IPS DF 6.9 (cell line): ENCODE measurements at regions not wholly inside any gene's neighbourhood (a gene's known extent, or its start where the extent isn't known, plus 50 kb on each side); places are given as distances from the start of the nearest gene placed in this dataset.

ENCODE experiments used
- DNase-seq: peaks from one replicate; pipeline ENCODE4 v3.0.0-alpha.2; 2013; ENCODE audit warnings: low read depth, low spot score
- H3K27ac ChIP-seq: one replicate; pipeline ENCODE4 v1.5.1; 2013; ENCODE audit warnings: low read length, control low read depth
- H3K27me3 ChIP-seq: 2 replicates; pipeline ENCODE4 v1.6.1; 2013; ENCODE audit warnings: mild to moderate bottlenecking, low read length; ENCODE audit not compliant: control insufficient read depth, insufficient read depth
- H3K36me3 ChIP-seq: 2 replicates; pipeline ENCODE4 v1.6.1; 2013; ENCODE audit warnings: low read length; ENCODE audit not compliant: control insufficient read depth, insufficient read depth
- H3K4me1 ChIP-seq: 2 replicates; pipeline ENCODE4 v1.6.1; 2013; ENCODE audit warnings: low read length; ENCODE audit not compliant: control insufficient read depth, insufficient read depth
- H3K4me3 ChIP-seq: 2 replicates; pipeline ENCODE4 v1.5.1; 2013; ENCODE audit warnings: mild to moderate bottlenecking, low read length
- H3K9me3 ChIP-seq: 2 replicates; pipeline ENCODE4 v1.6.1; 2013; ENCODE audit warnings: low read length, inconsistent platforms; ENCODE audit not compliant: control insufficient read depth, insufficient read depth
- WGBS: extraction: QIAGEN DNeasy Blood & Tissue Kit; methylation state at CpG from one replicate; pipeline ENCODE4 v1.1.7; 2013; ENCODE audit warnings: mixed read lengths, missing lambda C conversion rate; ENCODE audit not compliant: insufficient read length, insufficient coverage; 5-methylcytosine and 5-hydroxymethylcytosine counted together

DNA sequence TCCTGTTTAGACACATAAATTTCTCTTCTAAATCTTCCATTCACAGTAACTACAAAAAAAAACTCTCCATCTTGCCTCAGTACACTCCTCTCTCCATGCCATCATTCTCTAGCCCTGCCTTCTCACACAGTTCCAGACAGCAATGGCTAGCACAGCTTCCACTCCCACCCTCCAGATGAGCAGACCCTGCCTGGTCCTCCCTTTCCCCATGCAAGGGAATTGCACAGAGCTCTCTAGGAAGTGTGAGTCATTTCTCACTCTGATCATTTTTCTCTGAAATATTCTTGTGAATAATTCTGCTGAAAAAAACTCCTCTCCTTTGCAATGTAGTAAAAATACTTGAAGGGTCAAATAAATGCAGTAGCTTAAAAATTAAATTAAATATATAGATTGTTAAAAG lies 170.6 kb downstream of the BMP4 start:
- no peak overlapping the region for H3K4me3 ChIP-seq
- H3K36me3 ChIP-seq: no peaks in the 10 kb centered on the region
- DNase-seq: no peak
- H3K27me3 ChIP-seq: no peaks in the 10 kb centered on the region
- no peaks in the 10 kb centered on the region for H3K9me3 ChIP-seq
- H3K4me1 ChIP-seq: no peaks in the 10 kb centered on the region
- no peak overlapping the region for H3K27ac ChIP-seq

DNA sequence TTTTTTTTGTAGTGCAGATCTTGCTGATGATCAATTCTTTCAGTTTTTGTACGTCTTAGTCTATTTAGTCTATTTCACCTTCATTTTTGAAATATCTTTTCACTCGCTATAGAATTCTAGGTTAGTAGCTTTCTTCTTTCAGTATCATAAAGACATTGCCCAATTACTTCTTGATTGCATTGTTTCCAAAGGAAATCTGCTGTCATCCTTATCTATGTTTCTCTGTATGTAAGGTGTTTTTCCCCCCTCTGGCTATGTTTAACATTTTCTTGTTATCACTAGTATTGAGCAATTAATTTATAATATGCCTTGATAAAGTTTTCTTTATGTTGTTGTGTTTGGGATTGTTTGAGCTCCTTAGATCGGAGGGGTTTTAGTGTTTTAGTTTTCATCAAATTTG lies 171.9 kb downstream of the BMP4 start:
- WGBS: 100% methylated on average over 1 of the region's 3 CpGs
- Histone ChIP-seq H3K27me3 (no peaks in the 10 kb centered on the region), H3K27ac (no peak overlapping the region), H3K36me3 (no peaks in the 10 kb centered on the region), H3K9me3 (no peaks in the 10 kb centered on the region), H3K4me3 (no peak overlapping the region), H3K4me1 (no peaks in the 10 kb centered on the region)
- DNase-seq: no peak

DNA sequence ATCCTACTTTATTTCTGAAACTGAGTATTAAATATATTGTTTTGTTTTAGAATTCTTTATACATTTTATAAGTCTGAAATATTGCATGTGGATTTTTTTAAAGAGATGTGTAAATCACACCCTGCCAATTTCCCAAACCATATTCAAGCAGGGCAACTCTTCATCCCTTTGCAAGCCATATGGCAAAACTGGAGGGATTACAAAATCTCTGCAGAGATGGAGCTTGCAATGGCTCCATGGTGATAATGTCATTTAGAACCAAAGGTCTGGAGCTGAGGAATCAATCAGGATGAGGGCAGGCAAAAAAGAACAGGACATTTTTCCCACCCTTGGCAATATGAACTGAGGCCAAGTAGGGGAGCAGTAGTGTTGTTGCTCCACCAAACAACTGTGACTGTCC lies 173.4 kb downstream of the BMP4 start:
- H3K27me3 ChIP-seq: no peaks in the 10 kb centered on the region
- H3K27ac ChIP-seq: no peak overlapping the region
- H3K4me3 ChIP-seq: no peak overlapping the region
- no peaks in the 10 kb centered on the region for H3K36me3 ChIP-seq
- no peaks in the 10 kb centered on the region for H3K4me1 ChIP-seq
- no peaks in the 10 kb centered on the region for H3K9me3 ChIP-seq
- DNase-seq: no peak

DNA sequence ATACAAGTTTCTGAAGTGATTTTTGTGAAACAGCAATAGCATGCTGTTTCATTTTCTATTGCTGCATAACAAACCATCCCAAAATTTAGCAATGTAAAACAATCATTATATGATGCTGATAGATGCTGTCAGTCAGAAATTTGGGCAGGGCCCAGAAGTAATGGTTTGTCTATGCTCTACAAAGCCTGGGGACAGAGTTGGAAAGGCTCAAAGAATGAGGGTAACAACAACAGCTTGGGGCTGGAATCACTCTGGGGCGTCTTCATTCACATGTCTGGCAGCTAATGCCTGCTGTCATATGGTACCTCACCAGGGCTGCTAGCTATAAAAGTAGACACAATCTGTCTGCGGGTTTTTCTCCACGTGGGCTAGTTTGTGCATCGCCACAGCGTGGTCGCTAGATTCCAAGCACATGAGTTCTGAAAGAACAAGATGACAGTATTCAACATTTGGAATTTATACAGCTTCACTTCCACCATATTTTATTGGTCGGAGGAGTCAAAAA lies 176.5 kb downstream of the BMP4 start:
- Histone ChIP-seq H3K27ac (no peak overlapping the region), H3K4me1 (no peaks in the 10 kb centered on the region), H3K27me3 (no peaks in the 10 kb centered on the region), H3K9me3 (no peaks in the 10 kb centered on the region), H3K36me3 (no peaks in the 10 kb centered on the region), H3K4me3 (no peak overlapping the region)
- no CpG with 5 or more reads among the region's 7 CpGs for WGBS
- no peak for DNase-seq

DNA sequence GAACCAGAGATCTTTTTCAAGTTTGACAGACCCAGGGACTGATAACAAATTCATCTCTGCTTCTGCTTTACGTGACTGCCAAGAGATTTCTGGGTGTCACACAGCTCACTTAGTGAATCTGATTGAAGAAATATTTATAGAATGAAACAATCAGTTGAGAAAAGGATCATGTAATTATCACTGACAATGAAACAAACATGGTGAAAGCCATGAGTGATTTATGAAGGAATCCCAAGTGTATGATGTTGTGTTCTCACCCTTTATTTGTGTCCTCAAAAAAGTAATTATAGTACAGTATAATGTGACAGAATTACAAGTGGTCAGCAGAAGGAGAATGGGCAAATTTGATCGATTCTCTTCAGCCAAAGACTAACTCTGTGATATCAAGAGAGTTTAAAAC lies 177.3 kb downstream of the BMP4 start:
- no peaks in the 10 kb centered on the region for H3K4me1 ChIP-seq
- no peaks in the 10 kb centered on the region for H3K9me3 ChIP-seq
- H3K27me3 ChIP-seq: no peaks in the 10 kb centered on the region
- H3K36me3 ChIP-seq: no peaks in the 10 kb centered on the region
- H3K4me3 ChIP-seq: no peak overlapping the region
- WGBS: no CpG with 5 or more reads among the region's 2 CpGs
- no peak overlapping the region for H3K27ac ChIP-seq
- no peak for DNase-seq

DNA sequence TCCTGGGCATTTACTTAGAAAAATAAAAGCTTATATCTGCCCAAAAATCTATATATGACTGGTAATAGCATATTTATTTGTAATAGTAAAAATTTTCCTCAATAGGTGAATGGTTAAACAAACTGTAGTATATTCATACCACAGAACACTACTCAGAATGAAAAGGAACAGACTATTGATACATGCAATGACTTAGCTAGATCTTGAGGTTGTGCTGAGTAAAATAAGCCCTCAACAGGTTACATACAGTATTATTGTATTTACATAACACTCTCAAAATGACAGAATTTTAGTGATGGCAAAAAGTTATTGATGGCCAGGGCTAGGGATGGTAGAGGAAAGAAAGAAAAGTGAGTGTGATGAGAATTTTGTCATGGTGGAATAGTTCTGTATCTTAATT lies 178.4 kb downstream of the BMP4 start:
- H3K27me3 ChIP-seq: no peaks in the 10 kb centered on the region
- no peak overlapping the region for H3K4me3 ChIP-seq
- H3K4me1 ChIP-seq: no peaks in the 10 kb centered on the region
- H3K36me3 ChIP-seq: no peaks in the 10 kb centered on the region
- DNase-seq: no peak
- no peaks in the 10 kb centered on the region for H3K9me3 ChIP-seq
- no peak overlapping the region for H3K27ac ChIP-seq

DNA sequence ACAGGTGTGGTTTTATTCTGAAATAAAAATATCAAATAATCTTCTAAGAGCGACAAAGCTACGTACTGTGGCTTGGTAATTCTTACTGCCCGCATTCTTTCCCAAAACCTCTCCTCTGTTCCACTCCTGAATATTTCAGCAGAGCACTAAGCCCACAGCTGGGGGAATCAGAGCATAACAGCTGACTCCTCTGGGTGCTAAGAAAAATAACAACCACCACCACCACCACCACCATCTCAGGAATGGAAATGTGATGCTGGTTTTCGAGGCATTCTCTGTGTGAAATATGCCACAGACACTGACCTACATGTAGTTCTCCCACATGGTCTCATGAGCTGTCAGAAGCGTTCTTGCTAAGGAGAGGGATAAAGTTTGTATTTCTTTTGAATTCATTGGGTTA lies 183.7 kb downstream of the BMP4 start:
- Histone ChIP-seq H3K27ac (no peak overlapping the region), H3K36me3 (no peaks in the 10 kb centered on the region), H3K27me3 (no peaks in the 10 kb centered on the region), H3K4me1 (no peaks in the 10 kb centered on the region), H3K4me3 (no peak overlapping the region), H3K9me3 (no peaks in the 10 kb centered on the region)
- WGBS: no CpG with 5 or more reads among the region's 5 CpGs
- no peak for DNase-seq

DNA sequence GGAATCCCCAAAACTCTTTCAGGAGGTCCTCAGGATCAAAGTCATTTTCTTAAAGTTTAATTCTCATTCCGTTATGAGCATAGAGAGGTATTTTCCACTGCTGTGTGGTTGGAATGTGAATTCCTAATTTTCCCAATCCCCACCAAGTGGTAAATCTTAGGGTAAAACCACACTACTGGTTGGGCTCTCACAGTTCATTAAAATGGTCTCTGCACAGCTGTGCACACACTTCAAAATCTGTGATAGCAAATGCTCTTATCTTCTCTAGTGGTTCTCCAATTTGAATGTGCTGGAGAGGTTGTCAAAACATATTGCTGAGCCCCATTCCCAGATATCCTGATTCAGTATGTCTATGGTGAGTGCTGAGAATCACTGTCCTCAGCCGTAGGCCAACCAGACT lies 189.1 kb downstream of the BMP4 start:
- Histone ChIP-seq H3K36me3 (no peaks in the 10 kb centered on the region), H3K27me3 (no peaks in the 10 kb centered on the region), H3K4me3 (no peak overlapping the region), H3K9me3 (no peaks in the 10 kb centered on the region), H3K27ac (no peak overlapping the region), H3K4me1 (no peaks in the 10 kb centered on the region)
- WGBS: no CpG with 5 or more reads among the region's 2 CpGs
- DNase-seq: no peak

DNA sequence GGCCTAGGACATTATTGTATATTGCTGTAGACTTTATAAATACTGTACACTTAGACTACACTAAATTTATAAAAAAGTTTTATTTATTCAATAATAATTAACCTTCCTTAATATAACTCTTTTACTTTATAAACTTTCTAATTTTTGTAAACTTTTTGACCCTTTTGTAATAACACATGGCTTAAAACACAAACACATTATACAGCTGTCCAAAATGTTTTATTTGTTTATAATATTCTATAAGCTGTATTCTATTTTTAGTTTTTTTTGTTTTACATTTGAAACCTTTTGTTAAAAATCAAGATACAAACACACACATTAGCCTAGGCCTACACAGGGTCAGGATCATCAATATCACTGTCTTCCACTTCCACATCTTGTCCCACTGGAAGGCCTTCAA lies 190.0 kb downstream of the BMP4 start:
- no peak overlapping the region for H3K4me3 ChIP-seq
- no peak for DNase-seq

DNA sequence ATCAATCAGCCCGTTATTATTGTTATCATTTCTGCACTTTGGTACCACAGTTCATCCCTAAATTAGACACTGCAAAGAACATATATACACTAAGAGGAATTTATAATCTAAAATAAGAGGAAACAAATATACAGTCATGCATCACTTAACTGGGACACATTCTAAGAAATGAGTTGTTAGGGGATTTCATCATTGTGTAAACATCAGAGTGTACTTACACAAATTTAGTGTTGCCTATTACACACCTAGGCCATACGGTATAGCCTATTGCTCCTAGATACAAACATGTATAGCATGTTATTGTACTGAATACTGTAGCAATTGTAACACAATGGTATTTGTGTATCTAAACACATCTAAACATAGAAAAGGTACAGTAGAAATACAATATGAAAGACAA lies 190.5 kb downstream of the BMP4 start:
- Histone ChIP-seq H3K4me1 (no peaks in the 10 kb centered on the region), H3K9me3 (no peaks in the 10 kb centered on the region), H3K27me3 (no peaks in the 10 kb centered on the region), H3K36me3 (no peaks in the 10 kb centered on the region), H3K27ac (no peak overlapping the region), H3K4me3 (no peak overlapping the region)
- WGBS: no CpG with 5 or more reads among the region's 2 CpGs
- no peak for DNase-seq

More for the DNA sequence above, 190.0 kb downstream of the BMP4 start:
- no peaks in the 10 kb centered on the region for H3K9me3 ChIP-seq
- H3K4me1 ChIP-seq: no peaks in the 10 kb centered on the region
- no peak overlapping the region for H3K27ac ChIP-seq
- H3K27me3 ChIP-seq: no peaks in the 10 kb centered on the region
- H3K36me3 ChIP-seq: no peaks in the 10 kb centered on the region

DNA sequence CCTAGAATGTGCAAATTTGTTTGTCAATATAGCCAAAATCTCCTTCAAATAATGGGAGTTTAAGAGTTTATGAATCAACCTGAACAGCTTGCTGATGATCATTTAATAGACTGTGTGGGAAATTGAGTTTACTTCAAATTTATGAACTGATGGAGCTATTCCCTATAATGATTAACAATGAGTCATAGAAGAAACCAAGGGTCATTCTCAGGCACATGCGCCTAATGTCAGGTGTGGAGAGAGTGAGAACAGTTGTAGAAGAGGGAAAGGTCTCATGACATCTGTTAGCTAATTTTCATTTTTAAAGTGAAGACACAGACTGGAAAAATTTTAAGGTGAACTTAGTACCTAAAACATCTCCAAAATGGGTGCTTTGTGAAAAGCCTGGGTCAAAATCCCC lies 191.8 kb downstream of the BMP4 start:
- no peaks in the 10 kb centered on the region for H3K36me3 ChIP-seq
- no peaks in the 10 kb centered on the region for H3K27me3 ChIP-seq
- H3K4me3 ChIP-seq: no peak overlapping the region
- DNase-seq: no peak
- no peaks in the 10 kb centered on the region for H3K9me3 ChIP-seq
- no CpG with 5 or more reads among the region's 1 CpG for WGBS
- no peaks in the 10 kb centered on the region for H3K4me1 ChIP-seq
- no peak overlapping the region for H3K27ac ChIP-seq
